Endodermal cell (in vitro differentiated cells): ENCODE measurements at regions not wholly inside any gene's neighbourhood (a gene's known extent, or its start where the extent isn't known, plus 50 kb on each side); places are given as distances from the start of the nearest gene placed in this dataset.
A peak's percentile ranks its signal among the peaks of the same experiment; 100 is the strongest.
"Not testable (repeated sequence)": the region's sequence is repeated elsewhere in the genome, so short reads cannot be mapped to it uniquely, and the experiment has no call there.

Experiments
- DNase-seq: peaks from one replicate; pipeline ENCODE4 v3.0.0-alpha.2; 2017
- H3K27ac ChIP-seq: 2 replicates; pipeline ENCODE4 v1.5.1; 2013; ENCODE audit warnings: mild to moderate bottlenecking, low read depth, low read length, moderate library complexity
- H3K27me3 ChIP-seq: 2 replicates; pipeline ENCODE4 v1.6.1; 2013; ENCODE audit warnings: mild to moderate bottlenecking, low read length, moderate library complexity; ENCODE audit not compliant: insufficient read depth, control insufficient read depth, poor library complexity, severe bottlenecking
- H3K36me3 ChIP-seq: 2 replicates; pipeline ENCODE4 v1.7.0; 2013; ENCODE audit warnings: mild to moderate bottlenecking, low read length, moderate library complexity; ENCODE audit not compliant: control insufficient read depth, insufficient read depth
- H3K4me1 ChIP-seq: one replicate; pipeline ENCODE4 v1.7.0; 2013; ENCODE audit warnings: low read length; ENCODE audit not compliant: control insufficient read depth, insufficient read depth
- H3K4me3 ChIP-seq: 2 replicates; pipeline ENCODE4 v1.5.1; 2013; ENCODE audit warnings: mild to moderate bottlenecking, low read length, moderate library complexity
- H3K9ac ChIP-seq: 2 replicates; pipeline ENCODE4 v1.6.1; 2013; ENCODE audit warnings: mild to moderate bottlenecking, low read length, moderate library complexity; ENCODE audit not compliant: poor library complexity, severe bottlenecking; ENCODE audit errors: extremely low read depth
- H3K9me3 ChIP-seq: 2 replicates; pipeline ENCODE4 v1.6.1; 2013; ENCODE audit warnings: mild to moderate bottlenecking, low read length, moderate library complexity; ENCODE audit not compliant: control insufficient read depth
- H3K27ac Mint-ChIP-seq: 2 replicates; pipeline ENCODE4 v1.8.0; 2020; ENCODE audit warnings: mixed read lengths
- H3K27me3 Mint-ChIP-seq: 2 replicates; pipeline ENCODE4 v1.8.0; 2021; ENCODE audit warnings: mild to moderate bottlenecking, mixed read lengths; ENCODE audit not compliant: insufficient read depth
- H3K36me3 Mint-ChIP-seq: 2 replicates; pipeline ENCODE4 v1.8.0; 2020; ENCODE audit warnings: low read depth, mixed read lengths
- H3K4me1 Mint-ChIP-seq: 2 replicates; pipeline ENCODE4 v1.8.0; 2020; ENCODE audit warnings: mixed read lengths
- H3K4me3 Mint-ChIP-seq: 2 replicates; pipeline ENCODE4 v1.8.0; 2020; ENCODE audit warnings: mild to moderate bottlenecking, moderate library complexity, mixed read lengths
- H3K9me3 Mint-ChIP-seq: 2 replicates; pipeline ENCODE4 v1.8.0; 2020; ENCODE audit warnings: mild to moderate bottlenecking, mixed read lengths
- CTCF ChIP-seq: fragments of 200-600 bp; sonication (generic); conservative IDR thresholded peaks from 2 replicates; pipeline ENCODE4 v1.5.0; 2021; ENCODE audit warnings: antibody characterized with exemption, mild to moderate bottlenecking
- WGBS, 2 experiments: methylation state at CpG; one replicate each; pipeline versions ENCODE4 v1.1.5 to v1.1.7; 2013; ENCODE audit warnings: missing lambda C conversion rate in 2 of 2, mixed read lengths in 1 of 2; ENCODE audit not compliant: insufficient coverage in 1 of 2, insufficient read length in 1 of 2; 5-methylcytosine and 5-hydroxymethylcytosine counted together

- H3K4me3 ChIP-seq = no peak overlapping the region
- H3K9me3 ChIP-seq = peaks cover 7% of the 10 kb centered on the region
- no peak for TF ChIP-seq CTCF
- Mint-ChIP-seq H3K27ac (no peak overlapping the region), H3K9me3 (peaks cover 11% of the 10 kb centered on the region), H3K4me1 (no peaks in the 10 kb centered on the region), H3K27me3 (no peaks in the 10 kb centered on the region), H3K4me3 (no peak overlapping the region), H3K36me3 (no peaks in the 10 kb centered on the region)
- DNase-seq = no peak
- WGBS, 2 experiments = 95% methylated on average over 2 of the region's 2 CpGs; no CpG with 5 or more reads in 1 of the 2 experiments
- H3K27me3 ChIP-seq = no peaks in the 10 kb centered on the region
- no peaks in the 10 kb centered on the region for H3K36me3 ChIP-seq
- H3K4me1 ChIP-seq = no peaks in the 10 kb centered on the region
- H3K27ac ChIP-seq = no peak overlapping the region
- H3K9ac ChIP-seq = no peak overlapping the region
Observed at GRCh38 chr11:23632293-23632692, 772.0 kb upstream of the CCDC179 start.

GRCh38 chr11:23644443-23644842 is 784.2 kb upstream of the CCDC179 start:
- no peak for DNase-seq
- Mint-ChIP-seq H3K4me1 (no peaks in the 10 kb centered on the region), H3K36me3 (no peaks in the 10 kb centered on the region), H3K9me3 (peaks cover 11% of the 10 kb centered on the region), H3K27ac (peak overlapping the region; percentile 48), H3K4me3 (no peak overlapping the region), H3K27me3 (no peaks in the 10 kb centered on the region)
- Histone ChIP-seq H3K36me3 (no peaks in the 10 kb centered on the region), H3K9ac (no peak overlapping the region), H3K27me3 (no peaks in the 10 kb centered on the region), H3K9me3 (no peaks in the 10 kb centered on the region), H3K27ac (no peak overlapping the region), H3K4me1 (no peaks in the 10 kb centered on the region), H3K4me3 (no peak overlapping the region)
- no peak for TF ChIP-seq CTCF
- WGBS, 2 experiments = 92% methylated on average over 1 of the region's 1 CpG; no CpG with 5 or more reads in 1 of the 2 experiments

- WGBS, 2 experiments = 96 to 99% methylated on average over 13 to 20 of the region's 20 CpGs
- peaks cover 16% of the 10 kb centered on the region for H3K9me3 Mint-ChIP-seq
- not testable (repeated sequence) for H3K4me1 ChIP-seq
Observed at GRCh38 chr11:23652336-23652735, 792.1 kb upstream of the CCDC179 start.

GRCh38 chr11:23653071-23653675 is 792.9 kb upstream of the CCDC179 start:
- Mint-ChIP-seq H3K27ac (no peak overlapping the region), H3K36me3 (no peaks in the 10 kb centered on the region), H3K27me3 (no peaks in the 10 kb centered on the region), H3K9me3 (peaks cover 11% of the 10 kb centered on the region), H3K4me3 (no peak overlapping the region), H3K4me1 (no peaks in the 10 kb centered on the region)
- TF ChIP-seq CTCF = no peak
- WGBS, 2 experiments = 95 to 96% methylated on average over 19 to 33 of the region's 33 CpGs
- H3K9ac ChIP-seq = no peak overlapping the region
- no peak overlapping the region for H3K4me3 ChIP-seq
- DNase-seq = no peak
- H3K27ac ChIP-seq = no peak overlapping the region
- no peaks in the 10 kb centered on the region for H3K36me3 ChIP-seq
- H3K27me3 ChIP-seq = no peaks in the 10 kb centered on the region
- H3K9me3 ChIP-seq = no peaks in the 10 kb centered on the region
- no peaks in the 10 kb centered on the region for H3K4me1 ChIP-seq

More at GRCh38 chr11:23652336-23652735, 792.1 kb upstream of the CCDC179 start:
- H3K4me3 Mint-ChIP-seq, H3K9me3 ChIP-seq, H3K27me3 ChIP-seq, H3K27ac ChIP-seq, H3K27me3 Mint-ChIP-seq, H3K36me3 Mint-ChIP-seq, H3K4me3 ChIP-seq, H3K27ac Mint-ChIP-seq, H3K9ac ChIP-seq, H3K36me3 ChIP-seq, DNase-seq, H3K4me1 Mint-ChIP-seq: not testable (repeated sequence)
